ENCODE measurements at regions not wholly inside any gene's neighbourhood (a gene's known extent, or its start where the extent isn't known, plus 50 kb on each side); places are given as distances from the start of the nearest gene placed in this dataset.

GRCh38 chr4:35639929-35640328, 604.4 kb downstream of the ARAP2 start:
- no peak overlapping the region for H3K27ac ChIP-seq (ENCODE audit: low read depth in 1 of 2, low read length in 2 of 2)
- no peak overlapping the region for H3K27ac Mint-ChIP-seq
- no peaks in the 10 kb centered on the region for H3K4me1 Mint-ChIP-seq (ENCODE audit: low read depth)
- DNase-seq (no peak), ATAC-seq (ENCODE audit: poor library complexity) (no peak)
- no peaks in the 10 kb centered on the region for H3K4me1 ChIP-seq (ENCODE audit: insufficient read depth, low read length)
- no peak overlapping the region for H3K4me3 Mint-ChIP-seq
- no peaks in the 10 kb centered on the region for H3K27me3 Mint-ChIP-seq
- intact Hi-C loops (cut with DNase I, micrococcal nuclease) = no loop called here
- no peaks in the 10 kb centered on the region for H3K9me3 ChIP-seq (ENCODE audit: control insufficient read depth in 1 of 2, insufficient read depth in 1 of 2, low read length in 2 of 2)
- H3K36me3 ChIP-seq (ENCODE audit: insufficient read depth, low read length) = no peaks in the 10 kb centered on the region
- no peaks in the 10 kb centered on the region for H3K27me3 ChIP-seq (ENCODE audit: control insufficient read depth in 1 of 2, insufficient read depth in 2 of 2, low read length in 2 of 2)
- peaks cover 6% of the 10 kb centered on the region for H3K9me3 Mint-ChIP-seq
- no peaks in the 10 kb centered on the region for H3K36me3 Mint-ChIP-seq (ENCODE audit: low read depth)
- CTCF ChIA-PET = no interaction called here
- POLR2A ChIA-PET = no interaction called here
- TF ChIP-seq CTCF (IDR thresholded peaks at IDR 0.05) = no peak
- H3K4me3 ChIP-seq (ENCODE audit: low read length) = no peak overlapping the region

- no peaks in the 10 kb centered on the region for H3K9me3 Mint-ChIP-seq
- intact Hi-C loops (cut with DNase I, micrococcal nuclease) = no loop called here
- H3K4me3 Mint-ChIP-seq = no peak overlapping the region
- Histone ChIP-seq H3K9me3 (ENCODE audit: control insufficient read depth in 1 of 2, insufficient read depth in 1 of 2, low read length in 2 of 2) (no peaks in the 10 kb centered on the region), H3K27ac (ENCODE audit: low read depth in 1 of 2, low read length in 2 of 2) (no peak overlapping the region), H3K27me3 (ENCODE audit: control insufficient read depth in 1 of 2, insufficient read depth in 2 of 2, low read length in 2 of 2) (no peaks in the 10 kb centered on the region), H3K4me3 (ENCODE audit: low read length) (no peak overlapping the region), H3K36me3 (ENCODE audit: insufficient read depth, low read length) (no peaks in the 10 kb centered on the region), H3K4me1 (ENCODE audit: insufficient read depth, low read length) (no peaks in the 10 kb centered on the region)
- no peak for TF ChIP-seq CTCF (IDR thresholded peaks at IDR 0.05)
- no peak for ATAC-seq (ENCODE audit: poor library complexity)
- ChIA-PET POLR2A (no interaction called here), CTCF (no interaction called here)
- H3K36me3 Mint-ChIP-seq (ENCODE audit: low read depth) = no peaks in the 10 kb centered on the region
- no peak for DNase-seq
- no peaks in the 10 kb centered on the region for H3K27me3 Mint-ChIP-seq
- no peaks in the 10 kb centered on the region for H3K4me1 Mint-ChIP-seq (ENCODE audit: low read depth)
- no peak overlapping the region for H3K27ac Mint-ChIP-seq
These were observed 600.7 kb downstream of the ARAP2 start for GRCh38 chr4:35643661-35644060.

- intact Hi-C loops (cut with DNase I, micrococcal nuclease) = no loop called here
- CTCF ChIA-PET = no interaction called here
- DNase-seq (no peak), ATAC-seq (ENCODE audit: poor library complexity) (no peak)
- H3K4me1 Mint-ChIP-seq (ENCODE audit: low read depth) = no peaks in the 10 kb centered on the region
- POLR2A ChIA-PET = no interaction called here
- no peak overlapping the region for H3K4me3 Mint-ChIP-seq
- H3K27me3 ChIP-seq (ENCODE audit: control insufficient read depth in 1 of 2, insufficient read depth in 2 of 2, low read length in 2 of 2) = no peaks in the 10 kb centered on the region
- no peaks in the 10 kb centered on the region for H3K4me1 ChIP-seq (ENCODE audit: insufficient read depth, low read length)
- H3K9me3 ChIP-seq (ENCODE audit: control insufficient read depth in 1 of 2, insufficient read depth in 1 of 2, low read length in 2 of 2) = no peaks in the 10 kb centered on the region
- H3K36me3 Mint-ChIP-seq (ENCODE audit: low read depth) = no peaks in the 10 kb centered on the region
- no peaks in the 10 kb centered on the region for H3K9me3 Mint-ChIP-seq
- no peak overlapping the region for H3K27ac Mint-ChIP-seq
- H3K27ac ChIP-seq (ENCODE audit: low read depth in 1 of 2, low read length in 2 of 2) = no peak overlapping the region
- no peak overlapping the region for H3K4me3 ChIP-seq (ENCODE audit: low read length)
- TF ChIP-seq CTCF (IDR thresholded peaks at IDR 0.05) = no peak
- no peaks in the 10 kb centered on the region for H3K36me3 ChIP-seq (ENCODE audit: insufficient read depth, low read length)
- H3K27me3 Mint-ChIP-seq = no peaks in the 10 kb centered on the region
These were observed 599.7 kb downstream of the ARAP2 start for GRCh38 chr4:35644591-35644990.
